ENCODE measurements at regions not wholly inside any gene's neighbourhood (a gene's known extent, or its start where the extent isn't known, plus 50 kb on each side); places are given as distances from the start of the nearest gene placed in this dataset.

GRCh38 chr1:168972887-168973286, 133.6 kb upstream of the ATP1B1 start:
- DNase-seq: no peak
- Histone ChIP-seq H3K9me3 (no peaks in the 10 kb centered on the region), H3K27me3 (no peaks in the 10 kb centered on the region), H3K27ac (no peak overlapping the region), H3K4me3 (no peak overlapping the region), H3K4me1 (peaks cover 0 to 5% (median 2%) of the 10 kb centered on the region in 4 donors), H3K36me3 (no peaks in the 10 kb centered on the region)
- intact Hi-C loops (cut with DNase I; ENCODE audit: low total_unique reads) (no loop called here), in situ Hi-C loops (cut with MboI; ENCODE audit: low pct_ligation_motif_present in 1 of 4, low pct_unique_long_range_greater_than_20kb in 1 of 4, low sequenced_read_pairs in 3 of 4) (no loop called here)
- TF ChIP-seq POLR2A (IDR thresholded peaks at IDR 0.05) (no peak), POLR2AphosphoS5 (IDR thresholded peaks at IDR 0.05) (no peak), EP300 (IDR thresholded peaks at IDR 0.05; ENCODE audit: low read depth) (no peak), CTCF (IDR thresholded peaks at IDR 0.05) (no peak)
- 29 to 44% methylated on average over 1 to 2 of the region's 2 CpGs for whole genome bisulfite sequencing, 2 donors (ENCODE audit: low coverage in 1 of 2)

GRCh38 chr1:168974117-168974516, 132.4 kb upstream of the ATP1B1 start:
- Histone ChIP-seq H3K27me3 (no peaks in the 10 kb centered on the region), H3K4me1 (peaks cover 0 to 5% (median 2%) of the 10 kb centered on the region in 4 donors), H3K36me3 (no peaks in the 10 kb centered on the region), H3K9me3 (no peaks in the 10 kb centered on the region), H3K27ac (no peak overlapping the region), H3K4me3 (no peak overlapping the region)
- intact Hi-C loops (cut with DNase I; ENCODE audit: low total_unique reads) (no loop called here), in situ Hi-C loops (cut with MboI; ENCODE audit: low pct_ligation_motif_present in 1 of 4, low pct_unique_long_range_greater_than_20kb in 1 of 4, low sequenced_read_pairs in 3 of 4) (no loop called here)
- WGBS, 2 donors (ENCODE audit: low coverage in 1 of 2): 81 to 88% methylated on average over 4 to 5 of the region's 5 CpGs
- TF ChIP-seq POLR2A (IDR thresholded peaks at IDR 0.05) (no peak), EP300 (IDR thresholded peaks at IDR 0.05; ENCODE audit: low read depth) (no peak), CTCF (IDR thresholded peaks at IDR 0.05) (no peak), POLR2AphosphoS5 (IDR thresholded peaks at IDR 0.05) (no peak)
- no peak for DNase-seq

DNA sequence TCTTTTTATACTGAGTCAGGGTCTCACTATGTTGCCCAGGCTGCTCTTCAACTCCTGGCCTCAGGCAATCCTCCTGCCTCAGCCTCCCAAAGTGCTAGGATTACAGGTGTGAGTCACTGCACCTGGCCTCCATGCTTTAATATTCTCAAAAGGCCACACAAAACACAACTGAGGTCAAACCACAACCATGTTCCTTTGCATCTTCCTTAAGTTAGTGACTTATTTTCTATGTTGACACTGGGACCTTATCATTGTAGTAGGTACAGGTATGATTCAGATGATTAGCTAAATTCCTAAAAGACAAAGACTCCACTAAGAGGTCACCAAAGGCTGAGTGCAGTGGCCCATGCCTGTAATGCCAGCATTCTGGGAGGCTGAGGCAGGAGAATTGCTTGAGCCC, 131.9 kb upstream of the ATP1B1 start:
- Histone ChIP-seq H3K36me3 (no peaks in the 10 kb centered on the region), H3K27me3 (no peaks in the 10 kb centered on the region), H3K4me1 (peaks cover 0 to 5% (median 2%) of the 10 kb centered on the region in 4 donors), H3K27ac (no peak overlapping the region), H3K9me3 (no peaks in the 10 kb centered on the region), H3K4me3 (no peak overlapping the region)
- DNase-seq: no peak
- intact Hi-C loops (cut with DNase I; ENCODE audit: low total_unique reads) (no loop called here), in situ Hi-C loops (cut with MboI; ENCODE audit: low pct_ligation_motif_present in 1 of 4, low pct_unique_long_range_greater_than_20kb in 1 of 4, low sequenced_read_pairs in 3 of 4) (no loop called here)
- TF ChIP-seq EP300 (IDR thresholded peaks at IDR 0.05; ENCODE audit: low read depth) (no peak), CTCF (IDR thresholded peaks at IDR 0.05) (no peak), POLR2A (IDR thresholded peaks at IDR 0.05) (no peak), POLR2AphosphoS5 (IDR thresholded peaks at IDR 0.05) (no peak)

DNA sequence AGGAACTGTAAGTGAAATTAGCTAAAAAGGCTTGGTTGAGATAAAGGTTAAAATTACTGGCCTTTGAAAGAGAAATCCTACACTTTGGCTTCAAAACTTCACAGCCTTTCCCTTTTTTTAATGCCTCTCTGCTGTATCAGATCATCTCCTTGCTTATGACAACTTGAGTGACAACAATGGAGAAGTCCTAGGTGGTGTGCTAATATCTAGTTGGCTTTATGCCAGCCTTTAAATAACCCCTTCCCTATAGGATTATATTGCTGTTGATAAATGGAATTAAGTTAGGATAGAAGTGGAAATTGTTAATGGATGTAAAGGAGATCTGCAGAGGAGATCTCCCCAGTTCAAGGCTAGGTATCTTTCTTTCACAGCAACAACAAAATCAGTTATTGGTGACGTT, 130.2 kb upstream of the ATP1B1 start:
- 81 to 83% methylated on average over 1 of the region's 1 CpG for WGBS, 2 donors (ENCODE audit: low coverage in 1 of 2)
- Histone ChIP-seq H3K27me3 (no peaks in the 10 kb centered on the region), H3K36me3 (no peaks in the 10 kb centered on the region), H3K27ac (no peak overlapping the region), H3K9me3 (no peaks in the 10 kb centered on the region), H3K4me3 (no peak overlapping the region), H3K4me1 (peaks cover 0 to 5% (median 2%) of the 10 kb centered on the region in 4 donors)
- no peak for TF ChIP-seq POLR2A (IDR thresholded peaks at IDR 0.05)
- TF ChIP-seq CTCF (IDR thresholded peaks at IDR 0.05): no peak
- no peak for TF ChIP-seq POLR2AphosphoS5 (IDR thresholded peaks at IDR 0.05)
- no peak for TF ChIP-seq EP300 (IDR thresholded peaks at IDR 0.05; ENCODE audit: low read depth)
- in situ Hi-C loops (cut with MboI; ENCODE audit: low pct_ligation_motif_present in 1 of 4, low pct_unique_long_range_greater_than_20kb in 1 of 4, low sequenced_read_pairs in 3 of 4): no loop called here
- no peak for DNase-seq
- intact Hi-C loops (cut with DNase I; ENCODE audit: low total_unique reads): no loop called here

Data from transverse colon (tissue), 4 donors.